GM12892 (cell line): ENCODE measurements at regions not wholly inside any gene's neighbourhood (a gene's known extent, or its start where the extent isn't known, plus 50 kb on each side); places are given as distances from the start of the nearest gene placed in this dataset.

ENCODE experiments used
- DNase-seq: peaks from one replicate; pipeline ENCODE4 v3.0.0; 2011; ENCODE audit not compliant: insufficient read length
- FAIRE-seq: peaks from 2 replicates; lab custom pipeline; 2011; peaks lifted over from hg19 to GRCh38; lab: Jason Lieb, UNC
- POLR2A ChIP-seq: IDR thresholded peaks from 2 replicates; pipeline ENCODE4 v1.6.1; 2011; ENCODE audit warnings: low read depth, low read length, control low read depth
- POLR2AphosphoS5 ChIP-seq: IDR thresholded peaks from 2 replicates; pipeline ENCODE4 v1.6.1; 2011; ENCODE audit warnings: low read depth, low read length, control low read depth
- TAF1 ChIP-seq: IDR thresholded peaks from 2 replicates; pipeline ENCODE4 v1.6.1; 2011; ENCODE audit warnings: low read depth, mild to moderate bottlenecking, control low read depth, low read length, borderline replicate concordance

DNA sequence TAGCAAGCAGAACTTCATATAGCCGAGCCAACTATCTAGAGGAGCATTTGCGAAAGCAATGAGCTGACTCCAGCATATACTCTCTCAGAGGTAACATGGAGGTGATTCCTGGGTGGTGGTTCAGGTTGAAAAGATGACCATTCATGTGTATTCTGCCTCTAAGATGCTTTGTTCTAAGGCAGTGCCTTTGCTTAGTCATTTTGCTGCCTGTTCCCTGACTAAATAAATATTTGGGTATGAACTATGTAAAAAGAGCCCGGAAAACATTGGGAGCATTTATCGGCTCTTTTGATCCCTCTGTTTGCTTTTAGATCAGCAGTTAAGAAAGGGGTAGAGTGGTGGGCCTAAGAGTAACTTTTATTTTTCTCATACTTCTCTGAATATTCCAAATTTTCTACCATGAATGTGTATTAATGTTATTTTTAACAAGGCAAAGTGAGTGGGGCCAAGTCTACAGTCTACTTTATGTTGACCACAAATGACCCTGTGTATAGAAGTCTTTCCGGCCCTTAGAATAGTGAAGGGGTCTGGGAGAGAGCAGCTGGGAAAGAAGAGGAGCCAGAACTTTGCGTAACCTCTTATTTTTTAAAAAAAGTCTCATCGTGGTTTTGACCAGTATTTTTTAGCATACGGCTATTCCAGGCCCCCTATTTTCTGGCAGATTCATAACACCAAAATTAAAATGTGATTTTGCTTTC is 206.5 kb upstream of the EYA4 start:
- DNase-seq (no peak), FAIRE-seq (no peak)
- TF ChIP-seq TAF1 (no peak), POLR2AphosphoS5 (no peak), POLR2A (no peak)

- DNase-seq (no peak), FAIRE-seq (no peak)
- TF ChIP-seq POLR2A (no peak), POLR2AphosphoS5 (no peak), TAF1 (no peak)
Observed at GRCh38 chr6:133040094-133040802, 200.9 kb upstream of the EYA4 start.

DNA sequence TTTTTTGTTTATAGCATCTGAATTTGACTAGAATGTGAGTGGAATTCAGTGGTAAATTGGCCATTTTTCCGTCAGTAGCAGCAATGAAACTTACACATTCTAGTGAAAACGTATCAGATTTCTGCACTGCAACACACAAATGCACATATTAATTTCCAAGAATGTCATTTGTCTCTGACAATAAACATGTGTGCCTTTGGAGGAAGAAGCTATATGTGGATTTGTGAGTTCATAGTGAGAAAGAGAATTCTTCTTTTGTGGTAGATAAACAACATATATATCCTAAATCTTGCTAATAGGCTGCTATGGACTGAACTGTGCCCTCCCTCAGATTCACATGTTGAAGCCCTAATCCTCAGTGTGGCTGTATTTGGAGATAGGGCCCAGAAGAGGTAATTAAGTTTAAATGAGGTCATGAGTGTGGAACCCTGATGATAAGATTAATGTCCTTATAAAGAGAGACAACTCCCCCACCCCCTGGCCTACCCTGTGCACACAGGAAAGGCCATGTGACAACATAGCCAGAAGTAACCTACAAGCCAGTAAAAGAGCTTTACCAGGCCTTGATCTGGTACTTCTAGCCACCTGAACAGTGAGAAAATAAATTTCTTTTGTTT is 200.2 kb upstream of the EYA4 start:
- DNase-seq (no peak), FAIRE-seq (no peak)
- TF ChIP-seq POLR2AphosphoS5 (no peak), POLR2A (no peak)

DNA sequence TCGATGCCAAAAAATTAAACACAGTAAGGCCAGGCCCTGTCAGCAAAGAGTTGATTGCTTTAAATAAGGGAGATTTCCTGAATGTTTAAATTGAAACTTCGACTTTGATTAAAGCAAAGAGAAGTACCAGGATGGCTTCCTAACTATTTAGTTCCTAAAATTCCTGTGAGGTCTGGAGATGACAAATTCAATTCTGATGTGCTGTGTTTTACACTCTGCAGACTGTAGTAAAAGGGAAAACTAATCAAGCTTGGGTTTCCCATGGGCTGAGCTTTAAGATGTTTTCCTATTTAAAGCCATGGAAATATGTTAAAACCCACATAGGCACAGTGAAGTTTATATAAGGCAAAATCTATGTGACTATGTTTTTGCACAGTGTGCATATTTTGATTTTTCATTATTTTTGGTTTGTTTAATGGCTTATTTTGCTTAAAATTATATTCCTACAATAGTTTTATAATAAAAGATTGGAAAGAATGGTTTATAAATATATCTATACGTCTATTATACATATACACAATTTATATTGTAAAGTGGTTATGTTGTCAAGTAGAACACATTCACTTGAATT is 198.5 kb upstream of the EYA4 start:
- no peak for TF ChIP-seq TAF1
- TF ChIP-seq POLR2AphosphoS5: no peak
- TF ChIP-seq POLR2A: no peak
- FAIRE-seq (no peak), DNase-seq (no peak)

GRCh38 chr6:133046576-133046975 is 194.6 kb upstream of the EYA4 start:
- DNase-seq: no peak
- FAIRE-seq: no peak
- TF ChIP-seq POLR2AphosphoS5: no peak
- no peak for TF ChIP-seq POLR2A
- TF ChIP-seq TAF1: no peak

DNA sequence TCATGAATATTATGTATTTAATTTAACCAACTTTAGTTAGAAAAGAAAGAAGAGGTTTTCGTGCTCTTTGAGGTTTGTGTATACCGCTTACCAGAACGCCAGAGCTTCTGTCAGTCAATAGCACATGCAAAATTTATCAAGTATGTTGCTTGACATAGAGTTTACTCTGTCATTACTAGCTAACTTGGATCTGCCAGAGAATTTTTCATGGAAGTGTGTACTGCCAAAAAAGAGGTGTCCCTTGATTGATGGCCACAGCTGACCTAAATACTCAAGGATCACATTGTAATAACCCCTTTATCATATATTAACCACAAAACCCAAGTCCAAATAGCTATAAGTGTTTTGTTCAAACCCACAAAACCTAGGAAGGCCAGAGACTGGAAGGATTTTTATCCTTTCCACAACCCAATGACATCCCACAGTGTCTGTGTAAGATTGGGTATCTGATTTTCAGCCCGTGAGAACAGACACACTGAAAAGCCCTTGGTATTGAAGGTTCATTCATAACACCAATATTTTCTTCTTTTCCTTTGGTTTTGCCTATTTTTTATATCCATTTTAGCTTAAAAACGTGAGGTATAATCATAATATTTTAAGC is 194.0 kb upstream of the EYA4 start:
- TF ChIP-seq POLR2A (no peak), POLR2AphosphoS5 (no peak), TAF1 (no peak)
- FAIRE-seq: no peak
- DNase-seq: no peak

- DNase-seq: no peak
- no peak for TF ChIP-seq POLR2AphosphoS5
- TF ChIP-seq POLR2A: no peak
- TF ChIP-seq TAF1: no peak
- FAIRE-seq: no peak
Observed at GRCh38 chr6:133047706-133048105, 193.5 kb upstream of the EYA4 start.

- TF ChIP-seq TAF1 (no peak), POLR2A (no peak)
- no peak for FAIRE-seq
- no peak for DNase-seq
Observed at GRCh38 chr6:133051240-133051639, 189.9 kb upstream of the EYA4 start.

DNA sequence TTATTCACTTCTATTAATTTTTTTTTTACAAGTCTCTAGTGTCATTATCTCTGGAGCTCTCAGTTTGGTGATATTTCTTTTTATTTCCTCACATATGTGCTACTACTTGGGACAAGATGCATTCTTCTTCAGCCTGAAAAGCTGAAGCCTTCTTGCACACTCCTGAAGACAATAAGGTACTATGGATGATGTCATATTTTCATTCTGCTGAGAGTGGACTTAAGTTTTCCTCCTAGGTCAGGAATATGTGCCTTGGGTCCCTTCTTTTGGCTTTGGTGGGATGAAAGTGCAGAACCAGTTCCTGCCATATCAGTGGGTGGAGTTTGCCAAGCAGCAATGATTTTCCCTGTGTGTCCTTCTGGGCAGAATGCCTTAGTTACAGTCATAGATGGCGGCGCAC is 188.7 kb upstream of the EYA4 start:
- DNase-seq (no peak), FAIRE-seq (no peak)
- no peak for TF ChIP-seq TAF1
- no peak for TF ChIP-seq POLR2A
- TF ChIP-seq POLR2AphosphoS5: no peak

DNA sequence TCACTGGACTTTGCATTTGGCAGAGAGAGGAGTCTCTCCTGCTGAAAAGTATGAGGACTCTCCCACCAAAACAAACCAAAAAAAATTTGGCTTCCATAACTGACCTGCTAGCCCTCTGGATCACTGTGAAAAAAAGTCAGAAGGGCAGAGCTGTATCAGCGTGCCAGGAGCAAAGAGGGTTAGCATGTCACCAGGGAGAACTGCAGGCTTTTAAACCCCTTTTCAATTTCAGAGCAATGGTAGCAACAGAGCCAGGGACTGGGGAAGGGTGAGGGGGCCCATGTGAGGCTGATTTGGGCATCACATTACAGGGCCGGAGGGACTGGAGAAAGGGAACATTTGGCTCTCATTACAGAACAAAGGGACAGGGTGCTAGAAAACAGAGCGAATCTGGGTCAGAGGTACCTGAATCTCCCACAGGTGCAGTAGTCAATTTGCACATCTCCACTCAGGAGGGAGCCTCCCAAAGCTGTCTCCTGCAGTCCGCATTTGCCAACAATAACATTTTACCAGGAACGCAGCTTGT is 185.7 kb upstream of the EYA4 start:
- FAIRE-seq: no peak

DNA sequence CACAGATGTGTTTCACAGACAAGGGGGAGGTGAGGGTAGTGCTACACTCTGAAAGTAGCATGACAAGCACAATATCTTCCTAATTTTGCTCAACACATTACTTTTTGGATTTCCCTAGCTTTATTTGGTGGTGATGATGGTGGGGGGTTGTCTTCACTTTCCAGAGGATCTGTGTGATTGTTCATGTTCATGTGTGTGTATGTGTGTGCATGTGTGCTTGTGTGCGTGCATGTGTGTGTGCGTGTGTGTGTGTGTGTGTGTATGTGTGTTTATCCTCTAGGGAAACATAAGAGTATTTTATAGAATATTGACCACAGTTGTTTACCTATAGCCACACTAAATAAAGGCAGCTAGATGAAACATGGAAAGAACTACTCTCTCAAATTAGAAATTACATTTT is 183.8 kb upstream of the EYA4 start:
- no peak for DNase-seq
- no peak for FAIRE-seq
- TF ChIP-seq POLR2AphosphoS5: no peak
- no peak for TF ChIP-seq TAF1
- no peak for TF ChIP-seq POLR2A

More for the DNA sequence above, 185.7 kb upstream of the EYA4 start:
- TF ChIP-seq POLR2A: no peak
- TF ChIP-seq TAF1: no peak
- no peak for TF ChIP-seq POLR2AphosphoS5
- no peak for DNase-seq
